ENCODE measurements at regions not wholly inside any gene's neighbourhood (a gene's known extent, or its start where the extent isn't known, plus 50 kb on each side); places are given as distances from the start of the nearest gene placed in this dataset.
A peak's percentile ranks its signal among the peaks of the same experiment; 100 is the strongest.

- H3K27ac ChIP-seq = peak overlapping the region in 2 of 5 donors; percentile 12 to 69
Observed at GRCh38 chr3:188954590-188955208, 217.1 kb upstream of the TPRG1 start.

GRCh38 chr3:188955919-188956318 lies 215.9 kb upstream of the TPRG1 start:
- intact Hi-C loops (cut with DNase I; ENCODE audit: low total_unique reads) = no loop called here
- H3K27ac ChIP-seq = peak overlapping the region; percentile 25 to 74 (median 58)
- DNase-seq = peak in 1 of 2 donors; percentile 19
- peaks cover 12 to 28% (median 22%) of the 10 kb centered on the region in 4 donors for H3K4me1 ChIP-seq
- H3K9me3 ChIP-seq = no peaks in the 10 kb centered on the region
- no peak overlapping the region for H3K4me3 ChIP-seq
- WGBS, 5 donors = 45 to 61% (median 55%) methylated on average over 4 of the region's 4 CpGs
- no peak for TF ChIP-seq POLR2A (IDR thresholded peaks at IDR 0.05)
- TF ChIP-seq EP300 (IDR thresholded peaks at IDR 0.05) = no peak
- TF ChIP-seq CTCF (IDR thresholded peaks at IDR 0.05) = no peak
- TF ChIP-seq POLR2AphosphoS5 (IDR thresholded peaks at IDR 0.05) = no peak
- no peaks in the 10 kb centered on the region for H3K27me3 ChIP-seq
- H3K36me3 ChIP-seq = no peaks in the 10 kb centered on the region

More at GRCh38 chr3:188954590-188955208, 217.1 kb upstream of the TPRG1 start:
- Histone ChIP-seq H3K27me3 (no peaks in the 10 kb centered on the region), H3K36me3 (no peaks in the 10 kb centered on the region), H3K4me1 (peaks cover 24 to 40% (median 33%) of the 10 kb centered on the region in 4 donors), H3K9me3 (no peaks in the 10 kb centered on the region), H3K4me3 (no peak overlapping the region)
- intact Hi-C loops (cut with DNase I; ENCODE audit: low total_unique reads) = no loop called here
- DNase-seq = peak; percentile 86 to 94
- TF ChIP-seq POLR2AphosphoS5 (IDR thresholded peaks at IDR 0.05) (peak; percentile 41 to 91 (median 63)), CTCF (IDR thresholded peaks at IDR 0.05) (peak in 6 of 7 experiments; percentile 63 to 94 (median 89)), EP300 (IDR thresholded peaks at IDR 0.05) (no peak), POLR2A (IDR thresholded peaks at IDR 0.05) (no peak)
- whole genome bisulfite sequencing, 5 donors = 6 to 26% (median 15%) methylated on average over 3 of the region's 3 CpGs

GRCh38 chr3:188956839-188957489 lies 214.8 kb upstream of the TPRG1 start:
- H3K4me1 ChIP-seq = peaks cover 1 to 17% (median 12%) of the 10 kb centered on the region in 4 donors
- peak in 1 of 2 donors; percentile 82 for DNase-seq
- no peaks in the 10 kb centered on the region for H3K36me3 ChIP-seq
- peak overlapping the region in 3 of 5 donors; percentile 25 to 74 (median 69) for H3K27ac ChIP-seq
- no peaks in the 10 kb centered on the region for H3K27me3 ChIP-seq
- WGBS, 5 donors = 33 to 38% (median 37%) methylated on average over 8 of the region's 8 CpGs
- TF ChIP-seq POLR2AphosphoS5 (IDR thresholded peaks at IDR 0.05) (peak in 1 of 3 donors; percentile 47), EP300 (IDR thresholded peaks at IDR 0.05) (no peak), CTCF (IDR thresholded peaks at IDR 0.05) (peak in 5 of 7 experiments; percentile 12 to 87 (median 68))
- H3K9me3 ChIP-seq = no peaks in the 10 kb centered on the region
- intact Hi-C loops (cut with DNase I; ENCODE audit: low total_unique reads) = no loop called here
- H3K4me3 ChIP-seq = no peak overlapping the region

- intact Hi-C loops (cut with DNase I; ENCODE audit: low total_unique reads) = no loop called here
- 73 to 95% (median 87%) methylated on average over 1 of the region's 1 CpG for WGBS, 5 donors
- Histone ChIP-seq H3K27me3 (no peaks in the 10 kb centered on the region), H3K27ac (no peak overlapping the region), H3K9me3 (no peaks in the 10 kb centered on the region), H3K36me3 (no peaks in the 10 kb centered on the region), H3K4me1 (peaks cover 0 to 15% (median 10%) of the 10 kb centered on the region in 4 donors), H3K4me3 (no peak overlapping the region)
- no peak for DNase-seq
- TF ChIP-seq POLR2A (IDR thresholded peaks at IDR 0.05) (no peak), CTCF (IDR thresholded peaks at IDR 0.05) (no peak), POLR2AphosphoS5 (IDR thresholded peaks at IDR 0.05) (no peak), EP300 (IDR thresholded peaks at IDR 0.05) (no peak)
Observed at GRCh38 chr3:188959013-188959412, 212.8 kb upstream of the TPRG1 start.
